AG20443 (cell line): ENCODE measurements at regions not wholly inside any gene's neighbourhood (a gene's known extent, or its start where the extent isn't known, plus 50 kb on each side); places are given as distances from the start of the nearest gene placed in this dataset.
"Not testable (repeated sequence)": the region's sequence is repeated elsewhere in the genome, so short reads cannot be mapped to it uniquely, and the experiment has no call there.

Source experiments
- DNase-seq: peaks from one replicate; pipeline ENCODE4 v3.0.0; 2012; ENCODE audit warnings: low spot score, mixed read lengths

DNA sequence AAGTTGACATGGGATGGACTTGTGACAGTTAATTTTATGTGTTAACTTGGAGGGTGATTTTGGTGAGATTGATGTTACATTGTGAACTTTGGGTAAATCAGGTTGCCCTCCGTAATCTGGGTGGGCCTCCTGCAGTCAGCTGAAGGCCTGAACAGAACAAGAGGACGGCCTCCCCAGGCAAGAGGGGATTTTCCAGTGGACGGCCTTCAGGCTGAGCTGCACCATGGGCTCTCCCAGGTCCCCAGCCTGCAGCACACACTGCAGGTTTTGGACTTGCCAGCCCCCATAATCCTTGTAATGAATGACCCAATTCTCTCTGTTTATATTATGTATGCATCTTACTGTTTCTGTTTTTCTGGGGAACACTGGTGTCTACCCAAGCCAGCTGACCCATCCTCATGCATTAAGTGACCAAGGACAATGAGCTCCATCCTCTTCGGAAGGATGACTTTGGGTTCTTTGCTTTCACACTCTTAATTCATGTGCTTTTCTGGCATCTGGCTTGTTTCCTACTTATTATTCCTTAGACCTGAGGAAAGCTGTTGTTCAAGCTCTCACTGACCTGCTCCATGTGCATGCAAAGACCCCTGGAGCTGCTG is 64.2 kb downstream of the DACT2 start:
- DNase-seq, result no peak

GRCh38 chr6:168252267-168252666 is 67.3 kb downstream of the DACT2 start:
- DNase-seq, result no peak

- DNase-seq, result no peak
These were observed 69.3 kb downstream of the DACT2 start for GRCh38 chr6:168250250-168250649.

DNA sequence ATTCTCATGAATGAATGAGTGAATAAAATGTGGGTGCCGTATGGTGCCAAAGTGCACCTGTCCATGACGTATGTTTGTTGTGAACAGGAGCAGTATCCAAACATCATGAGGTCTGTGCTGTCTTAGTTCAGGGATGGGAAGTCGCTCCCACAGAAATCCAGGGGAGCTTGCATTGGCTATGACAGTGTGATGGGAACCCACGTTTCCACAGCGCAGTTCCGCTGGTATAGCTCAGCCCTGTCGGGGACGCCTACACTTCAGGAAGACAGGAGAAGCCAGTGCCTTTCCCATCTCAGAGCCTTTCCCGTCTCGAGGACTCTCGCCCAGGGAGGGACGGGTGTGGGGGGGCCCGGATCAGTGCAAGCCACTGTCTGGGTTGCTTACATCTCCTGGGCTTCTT is 69.8 kb downstream of the DACT2 start:
- DNase-seq, result no peak

- no peak for DNase-seq
These were observed 71.4 kb downstream of the DACT2 start for GRCh38 chr6:168248148-168248620.

- DNase-seq, result peak; percentile 64
These were observed 72.0 kb downstream of the DACT2 start for GRCh38 chr6:168247443-168248147.

DNA sequence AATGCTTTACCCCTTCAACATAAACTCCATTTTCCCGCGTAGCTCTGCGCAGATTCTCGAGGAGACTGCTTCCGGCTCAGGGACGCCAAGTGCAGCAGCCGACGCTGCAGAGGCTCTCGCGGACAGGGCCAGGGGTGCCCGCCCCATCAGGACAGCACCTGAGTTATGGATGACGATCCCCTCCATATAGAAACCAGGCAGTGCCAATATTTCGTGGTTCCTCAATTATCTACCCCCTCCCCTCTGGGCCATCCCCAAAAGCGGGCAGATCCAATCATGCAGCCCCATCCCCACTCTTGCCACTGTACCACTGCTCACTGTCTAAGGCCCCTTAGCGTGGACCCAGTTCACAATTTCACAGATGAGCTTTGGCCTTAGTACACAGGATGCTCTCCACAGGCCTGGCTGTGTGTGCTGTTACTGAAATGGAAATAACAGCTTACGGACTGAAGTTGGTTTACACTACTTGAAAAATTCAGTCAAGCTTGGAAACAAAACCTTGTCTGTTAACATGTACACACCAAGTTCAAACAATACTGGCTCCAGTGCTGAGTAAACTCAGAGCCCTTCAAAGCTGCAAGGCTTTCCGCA is 74.5 kb downstream of the DACT2 start:
- DNase-seq, result no peak

DNA sequence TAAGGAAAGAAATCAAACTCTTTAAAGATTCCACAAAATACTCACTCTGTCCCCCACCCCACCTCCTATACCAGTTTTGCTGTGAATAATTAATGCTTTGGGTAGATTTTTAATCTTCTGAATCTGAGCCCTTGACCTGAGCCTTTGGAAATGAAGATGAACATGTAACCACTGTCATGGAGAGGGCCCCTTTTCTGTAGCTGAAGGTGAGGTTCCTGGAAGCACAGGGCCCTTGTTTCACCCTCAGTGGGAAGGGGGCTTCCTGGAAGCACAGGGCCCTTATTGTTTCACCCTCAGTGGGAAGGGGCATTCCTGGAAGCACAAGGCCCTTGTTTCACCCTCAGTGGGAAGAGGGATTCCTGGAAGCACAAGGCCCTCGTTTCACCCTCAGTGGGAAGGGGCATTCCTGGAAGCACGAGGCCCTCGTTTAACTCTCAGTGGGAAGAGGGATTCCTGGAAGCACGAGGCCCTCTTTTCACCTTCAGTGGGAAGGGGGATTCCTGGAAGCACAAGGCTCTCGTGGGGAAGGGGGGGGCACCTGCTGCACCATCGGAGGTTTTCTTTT is 75.7 kb downstream of the DACT2 start:
- no peak for DNase-seq

DNA sequence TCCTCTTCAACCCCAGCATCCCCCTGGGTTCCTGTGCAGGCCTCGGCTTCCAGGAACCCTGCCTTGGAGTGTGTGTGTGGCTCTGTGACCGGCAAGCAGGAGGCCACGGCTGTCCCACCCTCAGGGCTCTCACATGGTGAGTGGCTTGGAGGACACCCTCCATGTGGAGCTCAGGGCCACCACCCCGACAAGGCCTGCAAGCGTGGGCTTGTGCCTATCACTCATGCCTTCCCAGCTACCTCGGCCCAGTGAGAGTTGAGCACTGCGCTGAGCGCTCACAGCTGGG is 76.7 kb downstream of the DACT2 start:
- no peak for DNase-seq

- DNase-seq, result no peak
These were observed 77.3 kb downstream of the DACT2 start for GRCh38 chr6:168242111-168242939.

GRCh38 chr6:168240160-168240559 is 79.4 kb downstream of the DACT2 start:
- DNase-seq, result no peak

- peak; percentile 35 for DNase-seq
These were observed 80.4 kb downstream of the DACT2 start for GRCh38 chr6:168239044-168239773.

DNA sequence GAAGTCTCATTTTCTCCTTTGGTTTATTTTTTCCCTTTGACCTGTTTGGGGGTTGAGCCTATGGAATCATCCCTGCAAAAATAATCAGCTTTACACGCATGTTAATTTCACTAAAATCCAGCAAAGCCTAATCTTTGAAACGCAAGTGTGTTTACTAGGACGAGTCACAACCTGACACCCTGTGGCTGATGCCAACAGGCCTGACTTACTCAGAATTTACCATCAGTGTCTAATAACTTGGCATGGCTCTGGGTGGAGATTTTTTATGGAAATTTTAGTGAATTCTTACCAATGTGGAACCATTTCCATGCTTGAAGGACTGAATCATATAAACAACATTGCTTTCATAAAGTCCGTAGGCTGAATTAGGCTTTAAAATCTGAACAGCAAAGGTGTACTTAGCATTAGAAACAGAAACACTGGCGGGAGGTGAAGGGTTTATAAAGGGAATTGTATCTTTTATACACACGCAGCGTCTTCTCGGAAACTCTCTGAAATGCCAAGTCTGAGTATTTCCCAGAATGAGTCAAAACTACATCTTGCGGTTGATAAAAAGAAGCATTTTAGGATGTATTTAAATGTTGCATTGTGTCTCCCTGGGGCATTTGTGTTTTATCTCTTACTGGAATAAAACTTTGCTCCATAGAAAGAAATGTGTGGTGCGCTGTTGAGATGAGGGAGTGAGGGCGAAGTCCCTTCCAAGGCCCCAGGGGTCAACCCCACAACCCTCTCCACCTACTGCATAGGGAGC is 81.2 kb downstream of the DACT2 start:
- no peak for DNase-seq

DNA sequence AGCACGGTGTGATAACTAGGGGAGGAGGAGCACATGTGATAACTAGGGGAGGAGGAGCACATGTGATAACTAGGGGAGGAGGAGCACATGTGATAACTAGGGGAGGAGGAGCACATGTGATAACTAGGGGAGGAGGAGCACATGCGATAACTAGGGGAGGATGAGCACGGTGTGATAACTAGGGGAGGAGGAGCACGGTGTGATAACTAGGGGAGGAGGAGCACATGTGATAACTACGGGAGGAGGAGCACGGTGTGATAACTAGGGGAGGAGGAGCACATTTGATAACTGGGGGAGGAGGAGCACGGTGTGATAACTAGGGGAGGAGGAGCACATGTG is 85.7 kb downstream of the DACT2 start:
- not testable (repeated sequence) for DNase-seq

- no peak for DNase-seq
These were observed 86.3 kb downstream of the DACT2 start for GRCh38 chr6:168232989-168233874.

- DNase-seq, result no peak
These were observed 87.0 kb downstream of the DACT2 start for GRCh38 chr6:168232528-168232927.

GRCh38 chr6:168232062-168232461 is 87.5 kb downstream of the DACT2 start:
- DNase-seq, result no peak

GRCh38 chr6:168231393-168231957 is 88.1 kb downstream of the DACT2 start:
- DNase-seq, result no peak

- no peak for DNase-seq
These were observed 90.2 kb downstream of the DACT2 start for GRCh38 chr6:168229368-168229752.
